ENCODE measurements at regions not wholly inside any gene's neighbourhood (a gene's known extent, or its start where the extent isn't known, plus 50 kb on each side); places are given as distances from the start of the nearest gene placed in this dataset.

DNA sequence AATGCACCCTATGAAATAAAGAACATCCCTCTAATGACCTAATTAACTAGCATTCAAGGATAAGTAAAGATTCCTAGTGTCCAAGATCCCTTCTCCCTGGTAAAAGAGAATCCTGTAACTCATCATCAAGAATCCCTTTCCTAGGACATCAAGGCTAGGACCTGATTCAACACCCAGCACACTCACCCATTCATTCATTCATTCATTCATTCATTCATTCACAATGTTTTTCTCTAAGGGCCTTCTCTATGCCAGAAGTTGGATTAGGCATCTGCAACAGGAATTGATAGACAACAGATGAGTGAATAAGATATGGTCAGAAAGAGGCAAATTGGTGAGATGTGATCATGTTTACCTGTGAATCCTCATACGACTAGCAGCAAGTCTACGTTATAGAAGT, 126.8 kb downstream of the OSR1 start:
- TF ChIP-seq CHCHD3 (CRISPR knock-in tag; IDR thresholded peaks at IDR 0.05) (no peak), HDAC6 (IDR thresholded peaks at IDR 0.05; ENCODE audit: low read depth, low read length) (no peak), ZFP1 (CRISPR knock-in tag; IDR thresholded peaks at IDR 0.05) (no peak), ZNF550 (CRISPR knock-in tag; IDR thresholded peaks at IDR 0.05; ENCODE audit: borderline replicate concordance) (no peak), ZNF350 (CRISPR knock-in tag; IDR thresholded peaks at IDR 0.05; ENCODE audit: borderline replicate concordance, low read depth) (no peak), NR2C2 (CRISPR knock-in tag; IDR thresholded peaks at IDR 0.05; ENCODE audit: borderline replicate concordance) (no peak), TEAD3 (CRISPR knock-in tag; optimal IDR thresholded peaks at IDR 0.05; ENCODE audit: borderline replicate concordance) (no peak), CBX5 (CRISPR knock-in tag; IDR thresholded peaks at IDR 0.05; ENCODE audit: borderline replicate concordance) (no peak)
- TF ChIP-seq, protein P1, sequence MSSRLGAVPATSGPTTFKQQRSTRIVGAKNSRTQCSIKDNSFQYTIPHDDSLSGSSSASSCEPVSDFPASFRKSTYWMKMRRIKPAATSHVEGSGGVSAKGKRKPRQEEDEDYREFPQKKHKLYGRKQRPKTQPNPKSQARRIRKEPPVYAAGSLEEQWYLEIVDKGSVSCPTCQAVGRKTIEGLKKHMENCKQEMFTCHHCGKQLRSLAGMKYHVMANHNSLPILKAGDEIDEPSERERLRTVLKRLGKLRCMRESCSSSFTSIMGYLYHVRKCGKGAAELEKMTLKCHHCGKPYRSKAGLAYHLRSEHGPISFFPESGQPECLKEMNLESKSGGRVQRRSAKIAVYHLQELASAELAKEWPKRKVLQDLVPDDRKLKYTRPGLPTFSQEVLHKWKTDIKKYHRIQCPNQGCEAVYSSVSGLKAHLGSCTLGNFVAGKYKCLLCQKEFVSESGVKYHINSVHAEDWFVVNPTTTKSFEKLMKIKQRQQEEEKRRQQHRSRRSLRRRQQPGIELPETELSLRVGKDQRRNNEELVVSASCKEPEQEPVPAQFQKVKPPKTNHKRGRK (CRISPR knock-in tag; IDR thresholded peaks at IDR 0.05) = no peak
- TF ChIP-seq, protein P2, sequence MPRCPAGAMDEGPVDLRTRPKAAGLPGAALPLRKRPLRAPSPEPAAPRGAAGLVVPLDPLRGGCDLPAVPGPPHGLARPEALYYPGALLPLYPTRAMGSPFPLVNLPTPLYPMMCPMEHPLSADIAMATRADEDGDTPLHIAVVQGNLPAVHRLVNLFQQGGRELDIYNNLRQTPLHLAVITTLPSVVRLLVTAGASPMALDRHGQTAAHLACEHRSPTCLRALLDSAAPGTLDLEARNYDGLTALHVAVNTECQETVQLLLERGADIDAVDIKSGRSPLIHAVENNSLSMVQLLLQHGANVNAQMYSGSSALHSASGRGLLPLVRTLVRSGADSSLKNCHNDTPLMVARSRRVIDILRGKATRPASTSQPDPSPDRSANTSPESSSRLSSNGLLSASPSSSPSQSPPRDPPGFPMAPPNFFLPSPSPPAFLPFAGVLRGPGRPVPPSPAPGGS (CRISPR knock-in tag; IDR thresholded peaks at IDR 0.05) = no peak
- TF ChIP-seq, protein P3, sequence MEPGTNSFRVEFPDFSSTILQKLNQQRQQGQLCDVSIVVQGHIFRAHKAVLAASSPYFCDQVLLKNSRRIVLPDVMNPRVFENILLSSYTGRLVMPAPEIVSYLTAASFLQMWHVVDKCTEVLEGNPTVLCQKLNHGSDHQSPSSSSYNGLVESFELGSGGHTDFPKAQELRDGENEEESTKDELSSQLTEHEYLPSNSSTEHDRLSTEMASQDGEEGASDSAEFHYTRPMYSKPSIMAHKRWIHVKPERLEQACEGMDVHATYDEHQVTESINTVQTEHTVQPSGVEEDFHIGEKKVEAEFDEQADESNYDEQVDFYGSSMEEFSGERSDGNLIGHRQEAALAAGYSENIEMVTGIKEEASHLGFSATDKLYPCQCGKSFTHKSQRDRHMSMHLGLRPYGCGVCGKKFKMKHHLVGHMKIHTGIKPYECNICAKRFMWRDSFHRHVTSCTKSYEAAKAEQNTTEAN (CRISPR knock-in tag; conservative IDR thresholded peaks at IDR 0.05) = no peak
